ENCODE measurements at regions not wholly inside any gene's neighbourhood (a gene's known extent, or its start where the extent isn't known, plus 50 kb on each side); places are given as distances from the start of the nearest gene placed in this dataset.

DNA sequence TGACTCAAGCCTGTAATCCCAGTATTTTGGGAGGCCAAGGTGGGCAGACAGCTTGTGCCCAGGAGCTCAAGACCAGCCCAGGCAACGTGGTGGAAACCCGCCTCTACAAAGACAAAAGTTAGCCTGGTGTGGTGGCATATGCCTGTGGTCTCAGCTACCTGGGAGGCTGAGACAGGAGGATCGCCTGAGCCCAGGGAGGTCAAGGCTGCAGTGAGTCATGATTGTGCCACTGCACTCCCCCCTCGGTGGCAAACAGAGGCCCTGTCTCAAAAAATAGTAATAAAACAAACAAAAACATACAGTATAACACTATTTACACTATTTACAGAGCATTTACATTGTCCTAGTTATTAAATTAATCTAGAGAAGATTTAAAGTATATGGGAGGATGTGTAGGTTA, 56.0 kb upstream of the PIM1 start:
- TF ChIP-seq POLR2A (IDR thresholded peaks at IDR 0.05; ENCODE audit: low read depth, low read length) (no peak), TAF1 (IDR thresholded peaks at IDR 0.05; ENCODE audit: low read depth, low read length) (no peak), POU2F2 (IDR thresholded peaks at IDR 0.05; ENCODE audit: low read depth, low read length) (no peak), POLR2AphosphoS5 (IDR thresholded peaks at IDR 0.05; ENCODE audit: low read depth, low read length) (no peak)
